ENCODE measurements at regions not wholly inside any gene's neighbourhood (a gene's known extent, or its start where the extent isn't known, plus 50 kb on each side); places are given as distances from the start of the nearest gene placed in this dataset.

- TF ChIP-seq PPARA (CRISPR knock-in tag; IDR thresholded peaks at IDR 0.05; ENCODE audit: borderline replicate concordance) (no peak), TCF4 (CRISPR knock-in tag; IDR thresholded peaks at IDR 0.05; ENCODE audit: borderline replicate concordance) (no peak), POU6F1 (CRISPR knock-in tag; IDR thresholded peaks at IDR 0.05; ENCODE audit: borderline replicate concordance, low read depth) (no peak), TOX (CRISPR knock-in tag; IDR thresholded peaks at IDR 0.05; ENCODE audit: borderline replicate concordance) (no peak), ISL1 (CRISPR knock-in tag; IDR thresholded peaks at IDR 0.05) (no peak), ARNTL (CRISPR knock-in tag; IDR thresholded peaks at IDR 0.05; ENCODE audit: borderline replicate concordance, low read depth) (no peak), BACH2 (CRISPR knock-in tag; IDR thresholded peaks at IDR 0.05; ENCODE audit: borderline replicate concordance) (no peak), CSRNP3 (CRISPR knock-in tag; IDR thresholded peaks at IDR 0.05) (no peak), ZC3H10 (CRISPR knock-in tag; IDR thresholded peaks at IDR 0.05) (no peak)
Observed at GRCh38 chr13:26895081-26895807, 134.7 kb upstream of the GPR12 start.

Measured in SK-N-SH treated with all-trans-retinoic acid at 6 μM for 48 hours (cell line).